ENCODE measurements at regions not wholly inside any gene's neighbourhood (a gene's known extent, or its start where the extent isn't known, plus 50 kb on each side); places are given as distances from the start of the nearest gene placed in this dataset.

DNA sequence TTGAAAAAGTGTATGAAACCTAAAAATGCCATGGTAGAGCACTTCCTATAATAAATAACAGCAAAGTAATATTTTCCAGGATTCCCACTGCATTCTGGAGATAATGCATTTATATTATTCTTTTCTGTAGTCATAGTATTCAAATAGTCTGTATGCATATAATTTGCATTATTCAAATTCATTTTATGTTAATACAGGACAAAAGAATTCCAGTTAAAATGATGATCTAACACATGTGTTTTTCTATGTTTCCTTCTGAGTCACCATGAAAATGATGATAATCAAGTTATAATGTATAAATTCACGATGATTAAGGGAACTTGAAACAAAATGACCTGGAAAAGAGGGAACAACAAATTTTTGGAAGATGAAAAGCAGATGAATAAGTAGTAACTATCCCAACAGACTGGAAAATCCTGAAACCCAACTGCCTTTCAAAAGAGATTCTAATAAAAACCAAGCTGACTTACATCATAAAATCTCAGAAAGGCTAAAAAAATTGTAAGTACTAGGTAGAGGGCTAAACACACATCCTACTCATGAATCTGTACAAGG, 358.6 kb upstream of the PAPPA start:
- TF ChIP-seq, protein P1, sequence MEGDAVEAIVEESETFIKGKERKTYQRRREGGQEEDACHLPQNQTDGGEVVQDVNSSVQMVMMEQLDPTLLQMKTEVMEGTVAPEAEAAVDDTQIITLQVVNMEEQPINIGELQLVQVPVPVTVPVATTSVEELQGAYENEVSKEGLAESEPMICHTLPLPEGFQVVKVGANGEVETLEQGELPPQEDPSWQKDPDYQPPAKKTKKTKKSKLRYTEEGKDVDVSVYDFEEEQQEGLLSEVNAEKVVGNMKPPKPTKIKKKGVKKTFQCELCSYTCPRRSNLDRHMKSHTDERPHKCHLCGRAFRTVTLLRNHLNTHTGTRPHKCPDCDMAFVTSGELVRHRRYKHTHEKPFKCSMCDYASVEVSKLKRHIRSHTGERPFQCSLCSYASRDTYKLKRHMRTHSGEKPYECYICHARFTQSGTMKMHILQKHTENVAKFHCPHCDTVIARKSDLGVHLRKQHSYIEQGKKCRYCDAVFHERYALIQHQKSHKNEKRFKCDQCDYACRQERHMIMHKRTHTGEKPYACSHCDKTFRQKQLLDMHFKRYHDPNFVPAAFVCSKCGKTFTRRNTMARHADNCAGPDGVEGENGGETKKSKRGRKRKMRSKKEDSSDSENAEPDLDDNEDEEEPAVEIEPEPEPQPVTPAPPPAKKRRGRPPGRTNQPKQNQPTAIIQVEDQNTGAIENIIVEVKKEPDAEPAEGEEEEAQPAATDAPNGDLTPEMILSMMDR (IDR thresholded peaks at IDR 0.05) = no peak
- Mint-ChIP-seq H3K4me1 (no peaks in the 10 kb centered on the region), H3K9me3 (peaks cover 12 to 18% of the 10 kb centered on the region in 2 donors), H3K27ac (no peak overlapping the region), H3K4me3 (no peak overlapping the region), H3K27me3 (ENCODE audit: low read depth in 2 of 2) (no peaks in the 10 kb centered on the region), H3K36me3 (no peaks in the 10 kb centered on the region)
- 71% methylated on average over 1 of the region's 1 CpG for WGBS (ENCODE audit: insufficient coverage)
- ATAC-seq (no peak), DNase-seq (no peak)
- Histone ChIP-seq H3K9me3 (ENCODE audit: control insufficient read depth, insufficient read depth, low read length) (no peaks in the 10 kb centered on the region), H3K27me3 (ENCODE audit: control insufficient read depth, insufficient read depth, low read length) (no peaks in the 10 kb centered on the region), H3K36me3 (ENCODE audit: control insufficient read depth, insufficient read depth, low read length) (no peaks in the 10 kb centered on the region), H3K4me3 (ENCODE audit: low read length) (no peak overlapping the region), H3K27ac (ENCODE audit: low read length) (no peak overlapping the region), H3K4me1 (ENCODE audit: control insufficient read depth, insufficient read depth, low read length) (no peaks in the 10 kb centered on the region)
- intact Hi-C loops (cut with micrococcal nuclease) = no loop called here

DNA sequence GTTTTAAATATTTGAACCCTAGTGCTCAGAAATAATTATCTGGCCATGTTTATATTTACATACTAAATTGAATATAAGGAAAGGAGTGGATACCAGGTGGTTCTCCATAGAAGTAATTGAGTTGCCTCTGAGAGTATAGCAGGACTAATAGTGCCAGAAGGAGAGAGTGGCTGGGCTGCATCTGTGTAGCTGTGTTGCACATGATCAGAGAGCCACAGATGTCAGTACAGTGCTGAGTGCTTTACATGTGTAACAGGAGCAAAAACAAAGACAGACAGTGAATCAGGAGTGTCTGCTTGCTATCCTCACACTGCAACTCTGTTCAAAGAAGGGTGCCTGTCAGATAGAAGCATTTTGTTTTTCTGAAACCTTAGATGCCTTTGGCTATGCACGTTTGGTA, 353.9 kb upstream of the PAPPA start:
- intact Hi-C loops (cut with micrococcal nuclease) = no loop called here
- WGBS (ENCODE audit: insufficient coverage) = 17% methylated on average over 1 of the region's 1 CpG

DNA sequence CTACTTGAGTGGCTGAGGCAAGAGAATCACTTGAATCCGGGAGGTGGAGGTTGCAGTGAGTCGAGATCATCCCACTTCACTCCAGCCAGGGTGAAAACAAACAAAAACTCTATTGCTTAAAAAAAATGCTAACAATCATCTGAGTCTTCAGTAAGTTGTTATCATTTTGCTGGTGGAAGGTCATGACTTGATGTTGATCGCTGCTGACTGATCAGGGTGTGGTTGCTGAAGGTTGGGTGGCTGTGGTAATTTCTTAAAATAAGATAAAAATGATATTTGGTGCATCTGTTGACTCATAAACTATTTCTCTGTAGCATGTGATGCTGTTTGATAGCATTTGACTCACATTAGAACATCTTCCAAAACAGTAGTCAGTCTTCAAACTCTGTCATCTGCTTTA, 349.4 kb upstream of the PAPPA start:
- H3K9me3 Mint-ChIP-seq = peaks cover 6 to 11% of the 10 kb centered on the region in 2 donors

More for the DNA sequence above, 353.9 kb upstream of the PAPPA start:
- Mint-ChIP-seq H3K4me1 (no peaks in the 10 kb centered on the region), H3K9me3 (peaks cover 8 to 9% of the 10 kb centered on the region in 2 donors), H3K36me3 (no peaks in the 10 kb centered on the region), H3K27me3 (ENCODE audit: low read depth in 2 of 2) (no peaks in the 10 kb centered on the region), H3K4me3 (no peak overlapping the region), H3K27ac (no peak overlapping the region)
- DNase-seq = no peak
- Histone ChIP-seq H3K27me3 (ENCODE audit: control insufficient read depth, insufficient read depth, low read length) (no peaks in the 10 kb centered on the region), H3K9me3 (ENCODE audit: control insufficient read depth, insufficient read depth, low read length) (peaks cover 3% of the 10 kb centered on the region), H3K36me3 (ENCODE audit: control insufficient read depth, insufficient read depth, low read length) (no peaks in the 10 kb centered on the region), H3K27ac (ENCODE audit: low read length) (no peak overlapping the region), H3K4me3 (ENCODE audit: low read length) (no peak overlapping the region), H3K4me1 (ENCODE audit: control insufficient read depth, insufficient read depth, low read length) (no peaks in the 10 kb centered on the region)
- TF ChIP-seq, protein P1 (IDR thresholded peaks at IDR 0.05) = no peak
- ATAC-seq = no peak

More for the DNA sequence above, 349.4 kb upstream of the PAPPA start:
- Histone ChIP-seq H3K9me3 (ENCODE audit: control insufficient read depth, insufficient read depth, low read length) (peaks cover 3% of the 10 kb centered on the region), H3K4me1 (ENCODE audit: control insufficient read depth, insufficient read depth, low read length) (no peaks in the 10 kb centered on the region), H3K36me3 (ENCODE audit: control insufficient read depth, insufficient read depth, low read length) (no peaks in the 10 kb centered on the region), H3K27ac (ENCODE audit: low read length) (no peak overlapping the region), H3K27me3 (ENCODE audit: control insufficient read depth, insufficient read depth, low read length) (no peaks in the 10 kb centered on the region), H3K4me3 (ENCODE audit: low read length) (no peak overlapping the region)
- no peaks in the 10 kb centered on the region for H3K4me1 Mint-ChIP-seq
- ATAC-seq (no peak), DNase-seq (no peak)
- intact Hi-C loops (cut with micrococcal nuclease) = no loop called here
- H3K27me3 Mint-ChIP-seq (ENCODE audit: low read depth in 2 of 2) = no peaks in the 10 kb centered on the region
- H3K4me3 Mint-ChIP-seq = no peak overlapping the region
- H3K36me3 Mint-ChIP-seq = no peaks in the 10 kb centered on the region
- TF ChIP-seq, protein P1 (IDR thresholded peaks at IDR 0.05) = no peak
- WGBS (ENCODE audit: insufficient coverage) = 88% methylated on average over 3 of the region's 3 CpGs
- no peak overlapping the region for H3K27ac Mint-ChIP-seq

Measured in natural killer cell (primary cell).